Transverse colon (tissue), 3 donors: ENCODE measurements at regions not wholly inside any gene's neighbourhood (a gene's known extent, or its start where the extent isn't known, plus 50 kb on each side); places are given as distances from the start of the nearest gene placed in this dataset.

Source experiments
- CTCF ChIP-seq, 5 experiments: fragments of 200-600 bp in 3 of 5; fragments of 450-650 bp in 2 of 5; sonication (generic) in 3 of 5; IDR thresholded peaks; 1 replicate in 2 of 5; 2 replicates in 3 of 5; pipeline ENCODE4 v1.5.1; 2016 to 2017; ENCODE audit warnings: antibody characterized with exemption in 5 of 5, inconsistent platforms in 3 of 5, mild to moderate bottlenecking in 2 of 5, moderate library complexity in 1 of 5
- EP300 ChIP-seq: sonication (generic); formaldehyde crosslinking; IDR thresholded peaks from one replicate; pipeline ENCODE4 v1.6.1; 2017; ENCODE audit warnings: antibody characterized with exemption, low read depth
- POLR2A ChIP-seq: fragments of 450-650 bp; IDR thresholded peaks from one replicate; pipeline ENCODE4 v1.6.1; 2016; ENCODE audit warnings: antibody characterized with exemption, mild to moderate bottlenecking, moderate library complexity

GRCh38 chr10:109774121-109774440 is 149.2 kb downstream of the XPNPEP1 start:
- TF ChIP-seq POLR2A (no peak), CTCF (IDR thresholded peaks at IDR 0.05) (no peak), EP300 (no peak)
